ENCODE measurements at regions not wholly inside any gene's neighbourhood (a gene's known extent, or its start where the extent isn't known, plus 50 kb on each side); places are given as distances from the start of the nearest gene placed in this dataset.

DNA sequence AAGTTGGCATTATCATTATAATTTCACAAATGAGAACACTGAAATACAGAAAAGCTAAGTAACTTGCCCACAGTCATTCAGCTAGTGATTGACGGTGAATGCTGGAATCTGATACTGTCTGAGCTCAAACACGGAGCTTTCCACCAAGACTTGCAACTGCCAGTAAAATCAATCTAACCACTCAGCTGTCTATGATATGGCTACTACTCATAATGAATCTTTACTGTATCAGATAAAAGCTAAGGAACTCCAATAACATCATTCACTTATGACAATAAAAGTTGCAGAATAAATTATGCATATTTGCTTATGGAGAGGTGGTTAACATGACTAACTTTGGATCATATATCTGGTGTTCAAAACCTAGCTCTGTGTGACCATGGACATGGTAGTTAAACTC, 279.4 kb upstream of the NXPH2 start:
- TF ChIP-seq, protein P1, sequence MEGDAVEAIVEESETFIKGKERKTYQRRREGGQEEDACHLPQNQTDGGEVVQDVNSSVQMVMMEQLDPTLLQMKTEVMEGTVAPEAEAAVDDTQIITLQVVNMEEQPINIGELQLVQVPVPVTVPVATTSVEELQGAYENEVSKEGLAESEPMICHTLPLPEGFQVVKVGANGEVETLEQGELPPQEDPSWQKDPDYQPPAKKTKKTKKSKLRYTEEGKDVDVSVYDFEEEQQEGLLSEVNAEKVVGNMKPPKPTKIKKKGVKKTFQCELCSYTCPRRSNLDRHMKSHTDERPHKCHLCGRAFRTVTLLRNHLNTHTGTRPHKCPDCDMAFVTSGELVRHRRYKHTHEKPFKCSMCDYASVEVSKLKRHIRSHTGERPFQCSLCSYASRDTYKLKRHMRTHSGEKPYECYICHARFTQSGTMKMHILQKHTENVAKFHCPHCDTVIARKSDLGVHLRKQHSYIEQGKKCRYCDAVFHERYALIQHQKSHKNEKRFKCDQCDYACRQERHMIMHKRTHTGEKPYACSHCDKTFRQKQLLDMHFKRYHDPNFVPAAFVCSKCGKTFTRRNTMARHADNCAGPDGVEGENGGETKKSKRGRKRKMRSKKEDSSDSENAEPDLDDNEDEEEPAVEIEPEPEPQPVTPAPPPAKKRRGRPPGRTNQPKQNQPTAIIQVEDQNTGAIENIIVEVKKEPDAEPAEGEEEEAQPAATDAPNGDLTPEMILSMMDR (IDR thresholded peaks at IDR 0.05): no peak
- no peak for TF ChIP-seq EZH2 (IDR thresholded peaks at IDR 0.05; ENCODE audit: borderline replicate concordance, insufficient read depth, low read depth, low read length, poor library complexity, severe bottlenecking)

All from B cell (primary cell).